Activated CD8-positive, alpha-beta T cell treated with anti-CD3 and anti-CD28 coated beads, Interleukin-2, amount 10 ng/mL, durations not matched to agents 7 days and 5 days (primary cell): ENCODE measurements at regions not wholly inside any gene's neighbourhood (a gene's known extent, or its start where the extent isn't known, plus 50 kb on each side); places are given as distances from the start of the nearest gene placed in this dataset.

Experiments used
- ATAC-seq: fragments of 150-1000 bp; cut with Tn5 transposase; one replicate; pipeline ENCODE4 v1.10.0; 2021; ENCODE audit warnings: moderate library complexity
- CTCF ChIA-PET: fragments of 350-600 bp; sonication (Branson Sonifier 250); formaldehyde crosslinking; loops from one replicate; lab custom pipeline; 2021; ENCODE audit warnings: antibody characterized with exemption; lab: Charles Lee
- POLR2A ChIA-PET: fragments of 350-600 bp; sonication (Branson Sonifier 250); formaldehyde crosslinking; loops from one replicate; lab custom pipeline; 2021; ENCODE audit warnings: antibody characterized with exemption; lab: Charles Lee
- DNase-seq: peaks from one replicate; pipeline ENCODE4 v3.0.0-alpha.2; 2020
- H3K27ac Mint-ChIP-seq: one replicate; pipeline ENCODE4 v1.8.0; 2021; ENCODE audit warnings: mild to moderate bottlenecking, mixed read lengths
- H3K27me3 Mint-ChIP-seq: one replicate; pipeline ENCODE4 v1.8.0; 2021; ENCODE audit warnings: low read depth, mixed read lengths
- H3K36me3 Mint-ChIP-seq: one replicate; pipeline ENCODE4 v1.8.0; 2021; ENCODE audit warnings: low read depth, mixed read lengths
- H3K4me1 Mint-ChIP-seq: one replicate; pipeline ENCODE4 v1.8.0; 2021; ENCODE audit warnings: low read depth, mixed read lengths
- H3K4me3 Mint-ChIP-seq: one replicate; pipeline ENCODE4 v1.8.0; 2021; ENCODE audit warnings: mild to moderate bottlenecking, mixed read lengths
- H3K9me3 Mint-ChIP-seq: one replicate; pipeline ENCODE4 v1.8.0; 2022; ENCODE audit warnings: mixed read lengths; ENCODE audit not compliant: insufficient read depth

- Mint-ChIP-seq H3K27me3 (no peaks in the 10 kb centered on the region), H3K36me3 (peaks cover 10% of the 10 kb centered on the region), H3K4me3 (no peak overlapping the region), H3K4me1 (peaks cover 47% of the 10 kb centered on the region), H3K9me3 (no peaks in the 10 kb centered on the region), H3K27ac (no peak overlapping the region)
- ChIA-PET POLR2A (no interaction called here), CTCF (interaction anchor here (0.7 to 1.2 kb wide), 3 partner anchors 9 to 184 kb away, joined by 3 to 6 read pairs (median 3); no protein-coding TSS in a partner anchor)
- no peak for ATAC-seq
- no peak for DNase-seq
These were observed 50.4 kb upstream of the TAB2 start for GRCh38 chr6:149267072-149267471.

GRCh38 chr6:149267513-149268043 lies 49.9 kb upstream of the TAB2 start:
- Mint-ChIP-seq H3K9me3 (peaks cover 3% of the 10 kb centered on the region), H3K27ac (no peak overlapping the region), H3K27me3 (no peaks in the 10 kb centered on the region), H3K36me3 (peaks cover 15% of the 10 kb centered on the region), H3K4me3 (no peak overlapping the region), H3K4me1 (peaks cover 51% of the 10 kb centered on the region)
- DNase-seq (no peak), ATAC-seq (no peak)
- ChIA-PET CTCF (interaction anchor here (0.7 to 1.2 kb wide), 3 partner anchors 10 to 184 kb away, joined by 3 to 6 read pairs (median 3); no protein-coding TSS in a partner anchor), POLR2A (no interaction called here)
